K562 (cell line): ENCODE measurements at regions not wholly inside any gene's neighbourhood (a gene's known extent, or its start where the extent isn't known, plus 50 kb on each side); places are given as distances from the start of the nearest gene placed in this dataset.

Experiments used
- ATAC-seq: fragments of 200-7000 bp; cut with Tn5 transposase; 3 replicates; pipeline ENCODE4 v1.9.1; 2020; ENCODE audit warnings: moderate library complexity
- BruUV-seq: library from RNA; stranded (reverse); fragments of 400-500 nt; replicated peaks from 2 replicates; lab custom pipeline; 2021; lab: Mats Ljungman, UMichigan
- CTCF ChIA-PET: fragments of 300-600 bp; formaldehyde crosslinking; extraction: SDS; loops from one replicate; lab custom pipeline; 2021; ENCODE audit warnings: low intra/inter-chr PET ratio; lab: Yijun Ruan, JAX
- POLR2A ChIA-PET: fragments of 300-600, 350-650 bp; sonication (Branson Sonifier 250); formaldehyde crosslinking; extraction: SDS; loops from one replicate; lab custom pipeline; 2021; ENCODE audit warnings: antibody characterized with exemption, inconsistent platforms; lab: Yijun Ruan, JAX
- DNase-seq, 4 experiments: peaks; one replicate each; pipeline versions ENCODE4 v3.0.0 to v3.0.0-alpha.2; 2011 to 2018; ENCODE audit warnings: low spot score in 3 of 4, mixed read lengths in 3 of 4; ENCODE audit errors: extremely low read depth in 1 of 4
- FAIRE-seq: peaks from 2 replicates; lab custom pipeline; 2011; peaks lifted over from hg19 to GRCh38; lab: Jason Lieb, UNC
- H2AFZ ChIP-seq: 2 replicates; pipeline ENCODE4 v1.6.0; 2011; ENCODE audit warnings: low read depth, low read length, control low read depth, inconsistent platforms
- H3K27ac ChIP-seq: fragments of 200-600 bp; 3 replicates; pipeline ENCODE4 v1.8.0; 2011; ENCODE audit warnings: low read depth, mild to moderate bottlenecking, control low read depth, inconsistent platforms, low read length, moderate library complexity, mixed read lengths; ENCODE audit errors: extremely low read depth
- H3K27me3 ChIP-seq, 2 experiments: fragments of 300-600 bp in 1 of 2; 2 replicates in 1 of 2; 3 replicates in 1 of 2; pipeline versions ENCODE4 v1.6.0 to v1.8.0; 2011; ENCODE audit warnings: inconsistent platforms in 2 of 2, low read length in 2 of 2, mild to moderate bottlenecking in 1 of 2, mixed read lengths in 1 of 2, moderate library complexity in 1 of 2; ENCODE audit not compliant: control insufficient read depth in 2 of 2, insufficient read depth in 2 of 2
- H3K36me3 ChIP-seq: fragments of 300-600 bp; 3 replicates; pipeline ENCODE4 v1.8.0; 2011; ENCODE audit warnings: mild to moderate bottlenecking, low read length, inconsistent platforms; ENCODE audit not compliant: control insufficient read depth, insufficient read depth
- H3K4me1 ChIP-seq, 2 experiments: fragments of 200-600 bp in 1 of 2; replicated peaks in 1 of 2; 2 replicates in 1 of 2; 3 replicates in 1 of 2; pipeline versions ENCODE4 v1.5.1 to v1.8.0; 2011; ENCODE audit warnings: inconsistent platforms in 2 of 2, low read length in 2 of 2, mild to moderate bottlenecking in 1 of 2, mixed read lengths in 1 of 2, moderate library complexity in 1 of 2; ENCODE audit not compliant: control insufficient read depth in 2 of 2, insufficient read depth in 2 of 2
- H3K4me2 ChIP-seq: 2 replicates; pipeline ENCODE4 v1.6.1; 2011; ENCODE audit warnings: low read length, control low read depth, inconsistent platforms, mixed read lengths; ENCODE audit not compliant: insufficient read depth
- H3K4me3 ChIP-seq: fragments of 200-600 bp; sonication (generic), shearing (Covaris generic); 2 replicates; pipeline ENCODE4 v1.5.1; 2016; ENCODE audit warnings: control low read depth, inconsistent platforms
- H3K79me2 ChIP-seq: fragments of 200-600 bp; 3 replicates; pipeline ENCODE4 v1.8.0; 2011; ENCODE audit warnings: low read length, inconsistent platforms; ENCODE audit not compliant: control insufficient read depth, insufficient read depth
- H3K9ac ChIP-seq, 2 experiments: 2 replicates each; pipeline versions ENCODE4 v1.6.0 to v1.6.1; 2011; ENCODE audit warnings: low read depth in 2 of 2, low read length in 2 of 2, control low read depth in 1 of 2, inconsistent platforms in 1 of 2, mild to moderate bottlenecking in 1 of 2, mixed read lengths in 1 of 2; ENCODE audit not compliant: insufficient read depth in 1 of 2
- H3K9me1 ChIP-seq: one replicate; pipeline ENCODE4 v1.6.0; 2011; ENCODE audit warnings: inconsistent platforms, mild to moderate bottlenecking, low read length, moderate library complexity; ENCODE audit not compliant: control insufficient read depth, insufficient read depth
- H3K9me3 ChIP-seq: replicated peaks from 2 replicates; pipeline ENCODE4 v1.5.1; 2011; ENCODE audit warnings: low read depth, low read length, inconsistent platforms; ENCODE audit not compliant: control insufficient read depth, insufficient read depth
- H4K20me1 ChIP-seq: replicated peaks from 2 replicates; pipeline ENCODE4 v1.6.1; 2011; ENCODE audit warnings: low read length, inconsistent platforms, mixed read lengths; ENCODE audit not compliant: control insufficient read depth, insufficient read depth
- CBX8 ChIP-seq: fragments of 200-600 bp; sonication (generic); IDR thresholded peaks from 2 replicates; pipeline ENCODE4 v1.6.1; 2012; ENCODE audit warnings: borderline replicate concordance, mixed run types, low read depth, mild to moderate bottlenecking, moderate library complexity, mixed read lengths, low read length, control low read depth, inconsistent platforms; ENCODE audit not compliant: poor library complexity, severe bottlenecking; ENCODE audit errors: extremely low read depth
- ELF4 ChIP-seq: fragments of 450-650 bp; formaldehyde crosslinking; IDR thresholded peaks from 2 replicates; pipeline ENCODE4 v1.4.0; 2022; ENCODE audit warnings: missing genetic modification characterization
- HBP1 ChIP-seq: fragments of 450-650 bp; formaldehyde crosslinking; IDR thresholded peaks from 2 replicates; pipeline ENCODE4 v1.4.0; 2022; ENCODE audit warnings: missing genetic modification characterization
- HLTF ChIP-seq: fragments of 450-650 bp; IDR thresholded peaks from 2 replicates; pipeline ENCODE4 v1.6.1; 2016
- OTX1 ChIP-seq: fragments of 450-650 bp; formaldehyde crosslinking; IDR thresholded peaks from 2 replicates; pipeline ENCODE4 v1.4.0; 2022; ENCODE audit warnings: mild to moderate bottlenecking
- POLR2AphosphoS5 ChIP-seq: IDR thresholded peaks from 2 replicates; pipeline ENCODE4 v1.6.1; 2011; ENCODE audit warnings: mild to moderate bottlenecking, low read depth, low read length, moderate library complexity; ENCODE audit not compliant: control insufficient read depth, insufficient read depth
- RCOR1 ChIP-seq, 2 experiments: IDR thresholded peaks; 2 replicates each; pipeline ENCODE4 v1.6.1; 2012; ENCODE audit warnings: low read depth in 2 of 2, low read length in 2 of 2, borderline replicate concordance in 1 of 2, improper control_type of control experiment in 1 of 2
- SRSF3 ChIP-seq: fragments of 200-400 bp; formaldehyde crosslinking; IDR thresholded peaks from 2 replicates; pipeline ENCODE4 v1.6.1; 2016; ENCODE audit warnings: mild to moderate bottlenecking, low read length, moderate library complexity; ENCODE audit not compliant: insufficient read depth
- TBP ChIP-seq: optimal IDR thresholded peaks from 2 replicates; pipeline ENCODE3; 2011; ENCODE audit warnings: low read depth, low read length, improper control_type of control experiment
- U2AF1 ChIP-seq: fragments of 200-400 bp; formaldehyde crosslinking; optimal IDR thresholded peaks from 2 replicates; pipeline ENCODE3; 2017; ENCODE audit warnings: mild to moderate bottlenecking, low read depth, low read length, moderate library complexity
- ZNF143 ChIP-seq: sonication (generic); formaldehyde crosslinking; IDR thresholded peaks from 2 replicates; pipeline ENCODE4 v1.9.0; 2022; ENCODE audit warnings: mild to moderate bottlenecking, missing genetic modification reagents
- ZZZ3 ChIP-seq: fragments of 450-650 bp; IDR thresholded peaks from 2 replicates; pipeline ENCODE4 v1.6.1; 2016; ENCODE audit warnings: antibody characterized with exemption, mild to moderate bottlenecking, moderate library complexity
- WGBS: fragments of 100-300 bp; shearing (Covaris generic); methylation state at CpG from one replicate; pipeline ENCODE4 v1.1.6; 2016; ENCODE audit warnings: low coverage, mixed read lengths; ENCODE audit not compliant: insufficient coverage; ENCODE audit errors: missing lambda C conversion rate; 5-methylcytosine and 5-hydroxymethylcytosine counted together
- in situ Hi-C: fragments of 300-500 bp; cut with MboI; formaldehyde crosslinking; loops from 4 replicates; pipeline ENCODE4 v1.15.0; 2018; ENCODE audit warnings: inconsistent platforms, mixed read lengths
- intact Hi-C: fragments of 100-400 bp; cut with micrococcal nuclease; formaldehyde crosslinking; loops from 2 replicates; pipeline ENCODE4 v1.14.2; 2022
- TF ChIP-seq, protein P1 (sequence below): fragments of 250-450 bp; sonication (Bioruptor Pico); IDR thresholded peaks from 2 replicates; pipeline ENCODE4 v1.5.0; 2021; ENCODE audit warnings: mild to moderate bottlenecking, borderline replicate concordance

DNA sequence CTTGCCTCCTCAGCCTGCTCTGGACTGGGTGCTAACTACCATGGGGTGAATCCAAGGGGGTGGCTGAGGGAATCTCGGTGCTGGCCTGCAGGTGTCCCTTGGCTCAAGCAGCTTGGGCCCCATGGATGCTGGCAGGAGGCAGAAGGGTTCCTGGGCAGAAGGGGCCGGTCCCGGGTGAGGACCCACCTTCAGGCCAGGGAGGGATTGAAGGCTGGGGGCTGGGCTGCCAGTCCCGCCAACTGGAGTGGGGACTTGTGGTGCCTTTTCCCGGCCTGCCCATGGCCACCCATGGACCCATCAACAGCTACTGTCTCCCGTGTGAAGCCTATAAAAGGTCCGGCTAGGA lies 550.1 kb downstream of the SLC6A15 start:
- Histone ChIP-seq H3K4me2 (no peak overlapping the region), H3K4me3 (no peak overlapping the region), H3K4me1 (no peaks in the 10 kb centered on the region), H4K20me1 (no peaks in the 10 kb centered on the region), H3K27ac (no peak overlapping the region), H2AFZ (no peak overlapping the region), H3K9me3 (no peaks in the 10 kb centered on the region), H3K27me3 (no peaks in the 10 kb centered on the region), H3K9me1 (no peaks in the 10 kb centered on the region), H3K79me2 (no peaks in the 10 kb centered on the region), H3K36me3 (no peaks in the 10 kb centered on the region), H3K9ac (no peak overlapping the region)
- no peak for TF ChIP-seq SRSF3
- TF ChIP-seq TBP, result no peak
- TF ChIP-seq RCOR1 (IDR thresholded peaks at IDR 0.05; ENCODE audit: borderline replicate concordance in 1 of 2, low read depth in 2 of 2, low read length in 2 of 2), result no peak
- no peak for TF ChIP-seq U2AF1
- TF ChIP-seq, protein P1, sequence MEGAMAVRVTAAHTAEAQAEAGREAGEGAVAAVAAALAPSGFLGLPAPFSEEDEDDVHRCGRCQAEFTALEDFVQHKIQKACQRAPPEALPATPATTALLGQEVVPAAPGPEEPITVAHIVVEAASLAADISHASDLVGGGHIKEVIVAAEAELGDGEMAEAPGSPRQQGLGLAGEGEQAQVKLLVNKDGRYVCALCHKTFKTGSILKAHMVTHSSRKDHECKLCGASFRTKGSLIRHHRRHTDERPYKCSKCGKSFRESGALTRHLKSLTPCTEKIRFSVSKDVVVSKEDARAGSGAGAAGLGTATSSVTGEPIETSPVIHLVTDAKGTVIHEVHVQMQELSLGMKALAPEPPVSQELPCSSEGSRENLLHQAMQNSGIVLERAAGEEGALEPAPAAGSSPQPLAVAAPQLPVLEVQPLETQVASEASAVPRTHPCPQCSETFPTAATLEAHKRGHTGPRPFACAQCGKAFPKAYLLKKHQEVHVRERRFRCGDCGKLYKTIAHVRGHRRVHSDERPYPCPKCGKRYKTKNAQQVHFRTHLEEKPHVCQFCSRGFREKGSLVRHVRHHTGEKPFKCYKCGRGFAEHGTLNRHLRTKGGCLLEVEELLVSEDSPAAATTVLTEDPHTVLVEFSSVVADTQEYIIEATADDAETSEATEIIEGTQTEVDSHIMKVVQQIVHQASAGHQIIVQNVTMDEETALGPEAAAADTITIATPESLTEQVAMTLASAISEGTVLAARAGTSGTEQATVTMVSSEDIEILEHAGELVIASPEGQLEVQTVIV, result no peak
- TF ChIP-seq POLR2AphosphoS5, result no peak
- no peak for TF ChIP-seq HBP1 (CRISPR knock-in tag)
- no peak for TF ChIP-seq ZZZ3
- no peak for TF ChIP-seq ZNF143 (CRISPR knock-in tag)
- TF ChIP-seq OTX1, result no peak
- no peak for TF ChIP-seq CBX8
- no peak for TF ChIP-seq ELF4 (CRISPR knock-in tag)
- TF ChIP-seq HLTF, result no peak
- in situ Hi-C loops, result no loop called here
- intact Hi-C loops, result no loop called here
- ChIA-PET CTCF (no interaction called here), POLR2A (no interaction called here)
- no TSS peak for BruUV-seq
- ATAC-seq (no peak), DNase-seq (no peak), FAIRE-seq (no peak)
- WGBS, result 0% methylated on average over 6 of the region's 7 CpGs
